ENCODE measurements at regions not wholly inside any gene's neighbourhood (a gene's known extent, or its start where the extent isn't known, plus 50 kb on each side); places are given as distances from the start of the nearest gene placed in this dataset.

DNA sequence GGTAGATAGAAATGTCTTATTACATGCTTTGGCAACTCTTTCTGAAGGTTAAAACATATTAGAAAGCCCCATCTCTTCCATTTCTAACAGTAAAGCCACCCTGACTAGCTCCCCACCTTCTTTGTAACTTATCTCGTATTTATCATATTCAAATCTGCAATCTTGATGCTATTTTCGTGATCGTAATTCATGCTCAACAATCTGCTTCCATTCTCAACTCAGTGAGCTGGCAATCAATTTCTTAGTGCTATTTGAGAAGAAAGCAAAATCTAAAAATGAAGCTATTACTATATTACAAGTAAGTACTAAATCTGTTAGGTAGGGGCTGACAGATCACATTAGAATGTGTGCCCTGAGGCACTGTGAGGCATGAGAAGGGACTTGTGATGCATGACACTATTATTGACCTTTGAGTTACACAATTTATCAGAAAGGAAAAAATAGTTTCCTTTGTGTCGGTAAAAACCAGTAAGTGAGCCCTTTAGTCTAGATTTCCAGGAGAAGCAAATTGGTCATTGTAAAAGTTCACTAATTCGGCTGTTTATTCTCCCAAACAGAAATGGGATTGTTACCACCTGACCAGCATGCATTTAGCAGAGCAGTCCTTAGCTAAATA, 379.7 kb upstream of the CNTN6 start:
- Histone ChIP-seq H3K27ac (ENCODE audit: extremely low read length, insufficient read depth, low read length) (no peak overlapping the region), H3K9ac (ENCODE audit: insufficient read depth, low read depth, low read length) (no peak overlapping the region), H3K4me3 (replicated peaks in 1 of 3; ENCODE audit: insufficient read depth in 1 of 3, low read depth in 2 of 3, low read length in 3 of 3) (no peak overlapping the region), H4K20me1 (ENCODE audit: insufficient read depth, low read length) (no peaks in the 10 kb centered on the region), H3K27me3 (ENCODE audit: control insufficient read depth in 1 of 2, insufficient read depth in 2 of 2, low read length in 2 of 2) (no peaks in the 10 kb centered on the region), H3K9me3 (ENCODE audit: low read length) (peaks cover 95% of the 10 kb centered on the region), H3K79me2 (ENCODE audit: insufficient read depth, low read length) (no peaks in the 10 kb centered on the region), H3K36me3 (replicated peaks in 1 of 2; ENCODE audit: control insufficient read depth in 1 of 2, insufficient read depth in 2 of 2, low read length in 2 of 2) (no peaks in the 10 kb centered on the region), H3K4me2 (ENCODE audit: low read depth, low read length) (no peak overlapping the region), H2AFZ (ENCODE audit: low read length) (no peak overlapping the region), H3K4me1 (ENCODE audit: insufficient read depth, low read length) (no peaks in the 10 kb centered on the region)
- ChIA-PET POLR2A (no interaction called here), CTCF (ENCODE audit: low intra/inter-chr PET ratio, low total read pairs) (no interaction called here)
- 5% methylated on average over 5 of the region's 5 CpGs for WGBS (ENCODE audit: low lambda C conversion rate)
- no TSS peak for BruUV-seq (replicated peaks)
- intact Hi-C loops (cut with micrococcal nuclease; ENCODE audit: unreplicated experiment) (no loop called here), in situ Hi-C loops (cut with HindIII; ENCODE audit: extremely low pct_ligation_motif_present, low pct_unique_long_range_greater_than_20kb) (no loop called here)
- FAIRE-seq = no peak
- no peak for ATAC-seq
- DNase-seq (ENCODE audit: low spot score) = no peak
- TF ChIP-seq ZNF703 (CRISPR knock-in tag; IDR thresholded peaks at IDR 0.05; ENCODE audit: borderline replicate concordance) = no peak
- TF ChIP-seq RARG (CRISPR knock-in tag; IDR thresholded peaks at IDR 0.05; ENCODE audit: low read depth) = no peak
- TF ChIP-seq, protein P1, sequence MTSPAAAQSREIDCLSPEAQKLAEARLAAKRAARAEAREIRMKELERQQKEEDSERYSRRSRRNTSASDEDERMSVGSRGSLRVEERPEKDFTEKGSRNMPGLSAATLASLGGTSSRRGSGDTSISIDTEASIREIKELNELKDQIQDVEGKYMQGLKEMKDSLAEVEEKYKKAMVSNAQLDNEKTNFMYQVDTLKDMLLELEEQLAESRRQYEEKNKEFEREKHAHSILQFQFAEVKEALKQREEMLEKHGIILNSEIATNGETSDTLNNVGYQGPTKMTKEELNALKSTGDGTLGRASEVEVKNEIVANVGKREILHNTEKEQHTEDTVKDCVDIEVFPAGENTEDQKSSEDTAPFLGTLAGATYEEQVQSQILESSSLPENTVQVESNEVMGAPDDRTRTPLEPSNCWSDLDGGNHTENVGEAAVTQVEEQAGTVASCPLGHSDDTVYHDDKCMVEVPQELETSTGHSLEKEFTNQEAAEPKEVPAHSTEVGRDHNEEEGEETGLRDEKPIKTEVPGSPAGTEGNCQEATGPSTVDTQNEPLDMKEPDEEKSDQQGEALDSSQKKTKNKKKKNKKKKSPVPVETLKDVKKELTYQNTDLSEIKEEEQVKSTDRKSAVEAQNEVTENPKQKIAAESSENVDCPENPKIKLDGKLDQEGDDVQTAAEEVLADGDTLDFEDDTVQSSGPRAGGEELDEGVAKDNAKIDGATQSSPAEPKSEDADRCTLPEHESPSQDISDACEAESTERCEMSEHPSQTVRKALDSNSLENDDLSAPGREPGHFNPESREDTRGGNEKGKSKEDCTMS (CRISPR knock-in tag; conservative IDR thresholded peaks at IDR 0.05) = no peak
- no peak for TF ChIP-seq THAP11 (CRISPR knock-in tag; IDR thresholded peaks at IDR 0.05)
- TF ChIP-seq MTF1 (CRISPR knock-in tag; IDR thresholded peaks at IDR 0.05) = no peak
- no peak for TF ChIP-seq RAD51 (IDR thresholded peaks at IDR 0.05; ENCODE audit: borderline replicate concordance)
- no peak for TF ChIP-seq RFXANK (CRISPR knock-in tag; IDR thresholded peaks at IDR 0.05)
- no peak for TF ChIP-seq RARA (CRISPR knock-in tag; IDR thresholded peaks at IDR 0.05)
- TF ChIP-seq HNRNPH1 (optimal IDR thresholded peaks at IDR 0.05; ENCODE audit: low read depth, low read length) = no peak
- TF ChIP-seq, protein P2, sequence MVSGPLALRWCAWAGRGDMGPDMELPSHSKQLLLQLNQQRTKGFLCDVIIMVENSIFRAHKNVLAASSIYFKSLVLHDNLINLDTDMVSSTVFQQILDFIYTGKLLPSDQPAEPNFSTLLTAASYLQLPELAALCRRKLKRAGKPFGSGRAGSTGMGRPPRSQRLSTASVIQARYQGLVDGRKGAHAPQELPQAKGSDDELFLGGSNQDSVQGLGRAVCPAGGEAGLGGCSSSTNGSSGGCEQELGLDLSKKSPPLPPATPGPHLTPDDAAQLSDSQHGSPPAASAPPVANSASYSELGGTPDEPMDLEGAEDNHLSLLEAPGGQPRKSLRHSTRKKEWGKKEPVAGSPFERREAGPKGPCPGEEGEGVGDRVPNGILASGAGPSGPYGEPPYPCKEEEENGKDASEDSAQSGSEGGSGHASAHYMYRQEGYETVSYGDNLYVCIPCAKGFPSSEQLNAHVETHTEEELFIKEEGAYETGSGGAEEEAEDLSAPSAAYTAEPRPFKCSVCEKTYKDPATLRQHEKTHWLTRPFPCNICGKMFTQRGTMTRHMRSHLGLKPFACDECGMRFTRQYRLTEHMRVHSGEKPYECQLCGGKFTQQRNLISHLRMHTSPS (CRISPR knock-in tag; IDR thresholded peaks at IDR 0.05; ENCODE audit: low read depth) = no peak
- TF ChIP-seq, protein P3, sequence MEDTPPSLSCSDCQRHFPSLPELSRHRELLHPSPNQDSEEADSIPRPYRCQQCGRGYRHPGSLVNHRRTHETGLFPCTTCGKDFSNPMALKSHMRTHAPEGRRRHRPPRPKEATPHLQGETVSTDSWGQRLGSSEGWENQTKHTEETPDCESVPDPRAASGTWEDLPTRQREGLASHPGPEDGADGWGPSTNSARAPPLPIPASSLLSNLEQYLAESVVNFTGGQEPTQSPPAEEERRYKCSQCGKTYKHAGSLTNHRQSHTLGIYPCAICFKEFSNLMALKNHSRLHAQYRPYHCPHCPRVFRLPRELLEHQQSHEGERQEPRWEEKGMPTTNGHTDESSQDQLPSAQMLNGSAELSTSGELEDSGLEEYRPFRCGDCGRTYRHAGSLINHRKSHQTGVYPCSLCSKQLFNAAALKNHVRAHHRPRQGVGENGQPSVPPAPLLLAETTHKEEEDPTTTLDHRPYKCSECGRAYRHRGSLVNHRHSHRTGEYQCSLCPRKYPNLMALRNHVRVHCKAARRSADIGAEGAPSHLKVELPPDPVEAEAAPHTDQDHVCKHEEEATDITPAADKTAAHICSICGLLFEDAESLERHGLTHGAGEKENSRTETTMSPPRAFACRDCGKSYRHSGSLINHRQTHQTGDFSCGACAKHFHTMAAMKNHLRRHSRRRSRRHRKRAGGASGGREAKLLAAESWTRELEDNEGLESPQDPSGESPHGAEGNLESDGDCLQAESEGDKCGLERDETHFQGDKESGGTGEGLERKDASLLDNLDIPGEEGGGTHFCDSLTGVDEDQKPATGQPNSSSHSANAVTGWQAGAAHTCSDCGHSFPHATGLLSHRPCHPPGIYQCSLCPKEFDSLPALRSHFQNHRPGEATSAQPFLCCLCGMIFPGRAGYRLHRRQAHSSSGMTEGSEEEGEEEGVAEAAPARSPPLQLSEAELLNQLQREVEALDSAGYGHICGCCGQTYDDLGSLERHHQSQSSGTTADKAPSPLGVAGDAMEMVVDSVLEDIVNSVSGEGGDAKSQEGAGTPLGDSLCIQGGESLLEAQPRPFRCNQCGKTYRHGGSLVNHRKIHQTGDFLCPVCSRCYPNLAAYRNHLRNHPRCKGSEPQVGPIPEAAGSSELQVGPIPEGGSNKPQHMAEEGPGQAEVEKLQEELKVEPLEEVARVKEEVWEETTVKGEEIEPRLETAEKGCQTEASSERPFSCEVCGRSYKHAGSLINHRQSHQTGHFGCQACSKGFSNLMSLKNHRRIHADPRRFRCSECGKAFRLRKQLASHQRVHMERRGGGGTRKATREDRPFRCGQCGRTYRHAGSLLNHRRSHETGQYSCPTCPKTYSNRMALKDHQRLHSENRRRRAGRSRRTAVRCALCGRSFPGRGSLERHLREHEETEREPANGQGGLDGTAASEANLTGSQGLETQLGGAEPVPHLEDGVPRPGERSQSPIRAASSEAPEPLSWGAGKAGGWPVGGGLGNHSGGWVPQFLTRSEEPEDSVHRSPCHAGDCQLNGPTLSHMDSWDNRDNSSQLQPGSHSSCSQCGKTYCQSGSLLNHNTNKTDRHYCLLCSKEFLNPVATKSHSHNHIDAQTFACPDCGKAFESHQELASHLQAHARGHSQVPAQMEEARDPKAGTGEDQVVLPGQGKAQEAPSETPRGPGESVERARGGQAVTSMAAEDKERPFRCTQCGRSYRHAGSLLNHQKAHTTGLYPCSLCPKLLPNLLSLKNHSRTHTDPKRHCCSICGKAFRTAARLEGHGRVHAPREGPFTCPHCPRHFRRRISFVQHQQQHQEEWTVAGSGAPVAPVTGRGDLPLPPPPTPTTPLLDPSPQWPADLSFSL (CRISPR knock-in tag; IDR thresholded peaks at IDR 0.05) = no peak
- no peak for TF ChIP-seq NFE2L2 (IDR thresholded peaks at IDR 0.05; ENCODE audit: low read length)
- TF ChIP-seq, protein P4, sequence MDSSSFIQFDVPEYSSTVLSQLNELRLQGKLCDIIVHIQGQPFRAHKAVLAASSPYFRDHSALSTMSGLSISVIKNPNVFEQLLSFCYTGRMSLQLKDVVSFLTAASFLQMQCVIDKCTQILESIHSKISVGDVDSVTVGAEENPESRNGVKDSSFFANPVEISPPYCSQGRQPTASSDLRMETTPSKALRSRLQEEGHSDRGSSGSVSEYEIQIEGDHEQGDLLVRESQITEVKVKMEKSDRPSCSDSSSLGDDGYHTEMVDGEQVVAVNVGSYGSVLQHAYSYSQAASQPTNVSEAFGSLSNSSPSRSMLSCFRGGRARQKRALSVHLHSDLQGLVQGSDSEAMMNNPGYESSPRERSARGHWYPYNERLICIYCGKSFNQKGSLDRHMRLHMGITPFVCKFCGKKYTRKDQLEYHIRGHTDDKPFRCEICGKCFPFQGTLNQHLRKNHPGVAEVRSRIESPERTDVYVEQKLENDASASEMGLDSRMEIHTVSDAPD (CRISPR knock-in tag; IDR thresholded peaks at IDR 0.05) = no peak
- TF ChIP-seq NKX3-1 (CRISPR knock-in tag; IDR thresholded peaks at IDR 0.05) = no peak

Data from HepG2 (cell line).